IMR-90 (cell line): ENCODE measurements at regions not wholly inside any gene's neighbourhood (a gene's known extent, or its start where the extent isn't known, plus 50 kb on each side); places are given as distances from the start of the nearest gene placed in this dataset.
"Not testable (repeated sequence)": the region's sequence is repeated elsewhere in the genome, so short reads cannot be mapped to it uniquely, and the experiment has no call there.

ENCODE experiments used
- ATAC-seq: fragments of 200-7000 bp; cut with Tn5 transposase; 2 replicates; pipeline ENCODE4 v1.9.1; 2020; ENCODE audit warnings: low read depth, mild to moderate bottlenecking, moderate library complexity
- BruUV-seq: library from RNA; stranded (reverse); fragments of 400-500 nt; replicated peaks from 2 replicates; lab custom pipeline; 2021; lab: Mats Ljungman, UMichigan
- CTCF ChIA-PET: fragments of 300-600 bp; formaldehyde crosslinking; extraction: SDS; loops from one replicate; lab custom pipeline; 2021; ENCODE audit warnings: antibody characterized with exemption; lab: Yijun Ruan, JAX
- POLR2A ChIA-PET: fragments of 300-600 bp; sonication (Branson Sonifier 250); formaldehyde crosslinking; loops from one replicate; lab custom pipeline; 2022; ENCODE audit warnings: antibody characterized with exemption; ENCODE audit not compliant: unreplicated experiment; lab: Charles Lee
- DNase-seq: peaks from one replicate; pipeline ENCODE4 v3.0.0; 2013
- H2AFZ ChIP-seq: replicated peaks from 2 replicates; pipeline ENCODE3; 2013; ENCODE audit warnings: low read length, mild to moderate bottlenecking; ENCODE audit not compliant: poor library complexity
- H2AK5ac ChIP-seq: 2 replicates; pipeline ENCODE4 v1.6.1; 2013; ENCODE audit warnings: low read depth, low read length, inconsistent platforms
- H2AK9ac ChIP-seq: replicated peaks from 2 replicates; pipeline ENCODE3; 2013; ENCODE audit warnings: mild to moderate bottlenecking, low read depth, low read length, moderate library complexity; ENCODE audit not compliant: poor library complexity
- H2BK120ac ChIP-seq: 2 replicates; pipeline ENCODE4 v1.6.1; 2013; ENCODE audit warnings: low read depth, low read length, inconsistent platforms
- H2BK15ac ChIP-seq: 3 replicates; pipeline ENCODE4 v1.6.1; 2013; ENCODE audit warnings: low read depth, low read length, inconsistent platforms
- H2BK20ac ChIP-seq: 2 replicates; pipeline ENCODE4 v1.6.1; 2013; ENCODE audit warnings: low read depth, mild to moderate bottlenecking, inconsistent platforms, low read length, moderate library complexity
- H2BK5ac ChIP-seq: 2 replicates; pipeline ENCODE4 v1.6.1; 2013; ENCODE audit warnings: mild to moderate bottlenecking, low read depth, low read length, inconsistent platforms; ENCODE audit not compliant: poor library complexity, severe bottlenecking
- H3K14ac ChIP-seq: replicated peaks from 2 replicates; pipeline ENCODE4 v1.6.1; 2013; ENCODE audit warnings: low read depth, low read length, inconsistent platforms
- H3K18ac ChIP-seq: 2 replicates; pipeline ENCODE4 v1.6.1; 2013; ENCODE audit warnings: low read depth, low read length, control low read depth
- H3K23ac ChIP-seq: 2 replicates; pipeline ENCODE4 v1.6.1; 2013; ENCODE audit warnings: low read depth, low read length, inconsistent platforms
- H3K27ac ChIP-seq: 2 replicates; pipeline ENCODE4 v1.5.1; 2013; ENCODE audit warnings: mild to moderate bottlenecking, control low read depth, low read length; ENCODE audit not compliant: insufficient read depth
- H3K27me3 ChIP-seq: 2 replicates; pipeline ENCODE4 v1.6.1; 2013; ENCODE audit warnings: low read length; ENCODE audit not compliant: control insufficient read depth, insufficient read depth
- H3K36me3 ChIP-seq: 2 replicates; pipeline ENCODE4 v1.6.1; 2013; ENCODE audit warnings: low read length, mixed read lengths; ENCODE audit not compliant: control insufficient read depth, insufficient read depth
- H3K4ac ChIP-seq: 2 replicates; pipeline ENCODE4 v1.6.1; 2013; ENCODE audit warnings: low read depth, low read length, inconsistent platforms
- H3K4me1 ChIP-seq: 2 replicates; pipeline ENCODE4 v1.6.1; 2013; ENCODE audit warnings: low read length, mixed read lengths; ENCODE audit not compliant: control insufficient read depth, insufficient read depth
- H3K4me2 ChIP-seq: 2 replicates; pipeline ENCODE4 v1.6.1; 2013; ENCODE audit warnings: low read depth, mild to moderate bottlenecking, control low read depth, low read length, moderate library complexity
- H3K4me3 ChIP-seq: 2 replicates; pipeline ENCODE4 v1.5.1; 2013; ENCODE audit warnings: low read depth, mild to moderate bottlenecking, control low read depth, low read length, moderate library complexity; ENCODE audit not compliant: insufficient read depth
- H3K56ac ChIP-seq: 2 replicates; pipeline ENCODE4 v1.6.1; 2013; ENCODE audit warnings: low read length, inconsistent platforms; ENCODE audit not compliant: insufficient read depth; ENCODE audit errors: extremely low read depth
- H3K79me1 ChIP-seq, 2 experiments: 2 replicates each; pipeline ENCODE4 v1.6.1; 2013; ENCODE audit warnings: low read length in 2 of 2, inconsistent platforms in 1 of 2, low read depth in 1 of 2
- H3K9ac ChIP-seq: 2 replicates; pipeline ENCODE4 v1.6.1; 2013; ENCODE audit warnings: low read depth, low read length, control low read depth
- H3K9me1 ChIP-seq: 2 replicates; pipeline ENCODE4 v1.6.1; 2013; ENCODE audit warnings: low read length, inconsistent platforms; ENCODE audit not compliant: insufficient read depth
- H3K9me3 ChIP-seq: 2 replicates; pipeline ENCODE4 v1.6.1; 2013; ENCODE audit warnings: low read length; ENCODE audit not compliant: control insufficient read depth, insufficient read depth
- H4K20me1 ChIP-seq: 2 replicates; pipeline ENCODE4 v1.6.1; 2013; ENCODE audit warnings: low read length, inconsistent platforms; ENCODE audit not compliant: insufficient read depth
- H4K5ac ChIP-seq: 2 replicates; pipeline ENCODE4 v1.6.1; 2013; ENCODE audit warnings: mild to moderate bottlenecking, low read depth, low read length, control low read depth
- H4K8ac ChIP-seq, 2 experiments: 2 replicates each; pipeline ENCODE4 v1.6.1; 2013; ENCODE audit warnings: low read depth in 2 of 2, low read length in 2 of 2, control low read depth in 1 of 2, inconsistent platforms in 1 of 2
- H4K91ac ChIP-seq: 2 replicates; pipeline ENCODE4 v1.6.1; 2013; ENCODE audit warnings: low read depth, low read length, inconsistent platforms; ENCODE audit not compliant: insufficient read depth
- WGBS, 2 experiments: methylation state at CpG; one replicate each; pipeline versions ENCODE4 v1.1.5 to v1.1.7; 2013; ENCODE audit warnings: missing lambda C conversion rate in 2 of 2; ENCODE audit not compliant: insufficient read length in 1 of 2; ENCODE audit errors: extremely low coverage in 2 of 2; 5-methylcytosine and 5-hydroxymethylcytosine counted together
- dilution Hi-C: fragments of 300-500 bp; cut with HindIII; formaldehyde crosslinking; loops from one replicate; pipeline ENCODE4 v1.14.3; 2018; ENCODE audit warnings: low sequenced_read_pairs; ENCODE audit not compliant: unreplicated experiment
- in situ Hi-C: fragments of 300-500 bp; cut with MboI; formaldehyde crosslinking; loops from 3 replicates; pipeline ENCODE4 v1.14.3; 2019; ENCODE audit warnings: low sequenced_read_pairs, inconsistent platforms, mixed read lengths
- intact Hi-C: fragments of 100-400 bp; cut with micrococcal nuclease; formaldehyde crosslinking; loops from 2 replicates; pipeline ENCODE4 v1.10.0; 2022

DNA sequence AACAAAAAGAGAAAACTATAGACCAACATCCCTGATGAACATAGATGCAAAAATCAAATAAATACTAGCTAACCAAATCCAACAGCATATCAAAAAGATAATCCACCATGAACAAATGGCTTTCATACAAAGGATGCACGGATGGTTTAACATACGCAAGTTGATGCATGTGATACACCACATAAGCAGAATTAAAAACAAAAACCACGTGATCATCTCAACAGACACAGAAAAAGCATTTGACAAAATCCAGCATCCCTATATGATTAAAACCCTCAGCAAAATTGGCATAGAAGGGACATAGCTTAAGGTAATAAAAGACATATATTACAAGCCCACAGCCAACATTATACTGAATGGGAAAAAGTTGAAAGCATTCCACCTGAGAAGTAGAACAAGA is 125.9 kb downstream of the RTP4 start:
- POLR2A ChIA-PET, dilution Hi-C loops, ATAC-seq, H2AFZ ChIP-seq, H2BK120ac ChIP-seq, H4K20me1 ChIP-seq, H3K36me3 ChIP-seq, H2BK5ac ChIP-seq, H3K4me1 ChIP-seq, H4K5ac ChIP-seq, DNase-seq, H3K9me3 ChIP-seq, H3K4me3 ChIP-seq, H3K27me3 ChIP-seq, H3K56ac ChIP-seq, BruUV-seq, in situ Hi-C loops, H3K9me1 ChIP-seq, H2BK15ac ChIP-seq, H4K91ac ChIP-seq, H2AK9ac ChIP-seq, H2AK5ac ChIP-seq, H3K79me1 ChIP-seq, H4K8ac ChIP-seq, H3K18ac ChIP-seq, H3K9ac ChIP-seq, H3K23ac ChIP-seq, H3K4ac ChIP-seq, H3K4me2 ChIP-seq, H3K27ac ChIP-seq, intact Hi-C loops, H3K14ac ChIP-seq, H2BK20ac ChIP-seq: not testable (repeated sequence)
- CTCF ChIA-PET = interaction anchor here (1.2 kb wide), 1 partner anchor 174 kb away, joined by 3 read pairs; no protein-coding TSS in a partner anchor
- no CpG with 5 or more reads among the region's 3 CpGs for WGBS, 2 experiments
